Osteocyte (in vitro differentiated cells): ENCODE measurements at regions not wholly inside any gene's neighbourhood (a gene's known extent, or its start where the extent isn't known, plus 50 kb on each side); places are given as distances from the start of the nearest gene placed in this dataset.
"Not testable (repeated sequence)": the region's sequence is repeated elsewhere in the genome, so short reads cannot be mapped to it uniquely, and the experiment has no call there.

Experiments
- DNase-seq: peaks from one replicate; pipeline ENCODE4 v3.0.0; 2021; ENCODE audit warnings: mixed read lengths; ENCODE audit not compliant: unreplicated experiment; ENCODE audit errors: extremely low spot score
- H3K27ac Mint-ChIP-seq: one replicate; pipeline ENCODE4 v1.8.0; 2021; ENCODE audit warnings: mild to moderate bottlenecking, mixed read lengths; ENCODE audit not compliant: unreplicated experiment
- H3K27me3 Mint-ChIP-seq: one replicate; pipeline ENCODE4 v1.8.0; 2021; ENCODE audit warnings: mixed read lengths; ENCODE audit not compliant: unreplicated experiment
- H3K36me3 Mint-ChIP-seq: one replicate; pipeline ENCODE4 v1.8.0; 2021; ENCODE audit warnings: mixed read lengths; ENCODE audit not compliant: unreplicated experiment
- H3K4me1 Mint-ChIP-seq: one replicate; pipeline ENCODE4 v1.8.0; 2021; ENCODE audit warnings: mixed read lengths; ENCODE audit not compliant: unreplicated experiment
- H3K4me3 Mint-ChIP-seq: one replicate; pipeline ENCODE4 v1.8.0; 2021; ENCODE audit warnings: mild to moderate bottlenecking, moderate library complexity, mixed read lengths; ENCODE audit not compliant: unreplicated experiment
- H3K9me3 Mint-ChIP-seq: one replicate; pipeline ENCODE4 v1.8.0; 2021; ENCODE audit warnings: mixed read lengths; ENCODE audit not compliant: unreplicated experiment
- CTCF ChIP-seq: fragments of 200-600 bp; sonication (generic); IDR thresholded peaks from 2 replicates; pipeline ENCODE4 v1.5.0; 2021; ENCODE audit warnings: antibody characterized with exemption, mild to moderate bottlenecking, moderate library complexity

- H3K4me1 Mint-ChIP-seq, result peaks cover 16% of the 10 kb centered on the region
- TF ChIP-seq CTCF, result no peak
- H3K27me3 Mint-ChIP-seq, result no peaks in the 10 kb centered on the region
- H3K9me3 Mint-ChIP-seq, result no peaks in the 10 kb centered on the region
- no peak overlapping the region for H3K27ac Mint-ChIP-seq
- no peaks in the 10 kb centered on the region for H3K36me3 Mint-ChIP-seq
- DNase-seq, result no peak
- no peak overlapping the region for H3K4me3 Mint-ChIP-seq
Measured at GRCh38 chr6:27816906-27817305, 95.3 kb downstream of the OR2B2 start.

GRCh38 chr6:27814665-27815424 is 97.4 kb downstream of the OR2B2 start:
- Mint-ChIP-seq H3K9me3 (no peaks in the 10 kb centered on the region), H3K4me1 (peaks cover 33% of the 10 kb centered on the region), H3K27ac (peak overlapping the region; percentile 93), H3K36me3 (no peaks in the 10 kb centered on the region), H3K27me3 (no peaks in the 10 kb centered on the region), H3K4me3 (peak overlapping the region; percentile 86)
- TF ChIP-seq CTCF, result no peak
- DNase-seq, result no peak

GRCh38 chr6:27814415-27814664 is 97.9 kb downstream of the OR2B2 start:
- H3K4me1 Mint-ChIP-seq, result peaks cover 35% of the 10 kb centered on the region
- not testable (repeated sequence) for H3K9me3 Mint-ChIP-seq, H3K36me3 Mint-ChIP-seq, DNase-seq, H3K27me3 Mint-ChIP-seq
- H3K27ac Mint-ChIP-seq, result peak overlapping the region; percentile 93
- H3K4me3 Mint-ChIP-seq, result peak overlapping the region; percentile 86

GRCh38 chr6:27812805-27813492 is 99.2 kb downstream of the OR2B2 start:
- no peak overlapping the region for H3K4me3 Mint-ChIP-seq
- no peak for TF ChIP-seq CTCF
- H3K36me3 Mint-ChIP-seq, result no peaks in the 10 kb centered on the region
- H3K27me3 Mint-ChIP-seq, result no peaks in the 10 kb centered on the region
- DNase-seq, result no peak
- H3K27ac Mint-ChIP-seq, result peak overlapping the region; percentile 52
- peaks cover 44% of the 10 kb centered on the region for H3K4me1 Mint-ChIP-seq
- no peaks in the 10 kb centered on the region for H3K9me3 Mint-ChIP-seq

GRCh38 chr6:27812078-27812804 is 100.0 kb downstream of the OR2B2 start:
- H3K36me3 Mint-ChIP-seq, result no peaks in the 10 kb centered on the region
- peaks cover 44% of the 10 kb centered on the region for H3K4me1 Mint-ChIP-seq
- no peak for DNase-seq
- H3K27me3 Mint-ChIP-seq, result no peaks in the 10 kb centered on the region
- H3K4me3 Mint-ChIP-seq, result no peak overlapping the region
- TF ChIP-seq CTCF, result no peak
- H3K27ac Mint-ChIP-seq, result peak overlapping the region; percentile 52
- no peaks in the 10 kb centered on the region for H3K9me3 Mint-ChIP-seq
